NCI-H128 (cell line): ENCODE measurements at regions not wholly inside any gene's neighbourhood (a gene's known extent, or its start where the extent isn't known, plus 50 kb on each side); places are given as distances from the start of the nearest gene placed in this dataset.
"Not testable (repeated sequence)": the region's sequence is repeated elsewhere in the genome, so short reads cannot be mapped to it uniquely, and the experiment has no call there.

Source experiments
- DNase-seq: peaks from one replicate; lab custom pipeline; 2025; ENCODE audit not compliant: unreplicated experiment; lab: John Stamatoyannopoulos, UW

DNA sequence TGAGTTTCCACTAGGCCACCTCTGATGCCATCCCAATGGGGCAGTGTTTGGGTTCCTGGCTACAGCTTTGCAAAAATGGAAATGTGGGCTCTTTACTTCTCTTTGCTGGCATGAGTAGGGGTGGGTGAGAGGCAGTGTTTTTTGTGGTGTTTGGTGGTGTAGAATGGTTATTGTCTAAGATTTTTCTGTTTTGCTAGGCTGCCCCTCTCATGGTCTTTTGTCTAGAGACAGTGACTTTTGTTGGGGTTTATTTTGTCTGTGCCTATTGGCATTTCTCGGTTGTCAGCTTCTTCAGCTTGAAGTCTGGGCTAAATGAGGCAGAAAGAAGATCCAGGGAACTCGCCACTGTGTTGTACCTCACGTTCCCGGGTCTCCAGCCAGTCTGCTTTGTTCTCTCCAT, 112.1 kb downstream of the CENPF start:
- no peak for DNase-seq

DNA sequence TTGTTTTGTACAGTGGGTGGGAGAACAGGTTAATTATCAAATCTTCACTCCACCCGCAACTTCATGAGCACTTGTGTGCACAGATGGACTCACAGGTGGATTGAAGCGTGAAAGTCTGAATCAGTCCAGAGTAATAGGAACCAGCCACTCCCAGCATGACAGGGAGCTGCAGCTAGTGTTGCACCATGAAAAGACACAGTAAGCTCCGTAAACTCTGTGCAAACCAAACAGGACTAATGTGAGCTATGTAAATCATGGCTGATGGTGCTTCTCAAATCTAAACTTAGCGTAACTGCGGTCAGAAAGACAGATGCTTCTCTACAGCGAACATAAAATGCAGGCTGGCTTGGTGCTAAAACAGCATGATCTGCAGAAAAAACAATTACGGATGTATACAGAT, 114.4 kb downstream of the CENPF start:
- peak; percentile 61 for DNase-seq

DNA sequence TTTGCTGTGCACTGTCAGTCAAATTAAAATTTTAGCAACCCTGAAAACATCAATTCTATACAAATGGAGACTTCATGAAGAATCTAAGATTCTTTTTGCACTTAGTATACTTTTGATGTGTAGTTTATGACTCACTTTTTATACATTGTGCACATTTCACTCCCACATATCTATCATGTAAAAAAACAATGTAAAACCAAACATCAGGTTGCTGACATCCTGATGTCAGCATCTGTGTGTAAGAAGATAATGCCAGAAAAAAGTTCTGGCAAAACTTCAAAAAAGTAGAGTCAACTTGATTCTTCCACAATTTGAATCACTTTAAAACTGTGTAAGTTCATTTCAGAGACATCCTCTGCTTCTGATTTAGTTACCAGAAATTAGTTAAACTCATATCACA, 115.7 kb downstream of the CENPF start:
- DNase-seq, result no peak

DNA sequence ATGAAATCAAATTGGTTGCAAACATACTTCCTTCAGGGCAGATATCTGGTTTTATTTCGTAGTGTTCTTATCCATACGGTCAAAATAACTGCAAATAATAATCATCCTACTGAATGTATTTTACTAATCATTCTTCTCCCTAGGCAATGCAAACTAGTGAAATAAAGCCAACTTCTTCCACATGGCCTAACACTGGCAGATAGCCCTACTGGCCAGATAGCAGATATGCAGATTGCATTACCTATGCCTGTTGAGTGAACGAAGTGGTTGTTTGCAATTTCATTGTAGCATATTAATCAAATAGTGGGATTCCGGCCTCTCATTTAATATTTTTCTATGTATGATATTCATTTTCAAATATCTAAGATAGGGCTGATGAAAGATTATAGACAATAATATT, 116.2 kb downstream of the CENPF start:
- DNase-seq, result no peak

DNA sequence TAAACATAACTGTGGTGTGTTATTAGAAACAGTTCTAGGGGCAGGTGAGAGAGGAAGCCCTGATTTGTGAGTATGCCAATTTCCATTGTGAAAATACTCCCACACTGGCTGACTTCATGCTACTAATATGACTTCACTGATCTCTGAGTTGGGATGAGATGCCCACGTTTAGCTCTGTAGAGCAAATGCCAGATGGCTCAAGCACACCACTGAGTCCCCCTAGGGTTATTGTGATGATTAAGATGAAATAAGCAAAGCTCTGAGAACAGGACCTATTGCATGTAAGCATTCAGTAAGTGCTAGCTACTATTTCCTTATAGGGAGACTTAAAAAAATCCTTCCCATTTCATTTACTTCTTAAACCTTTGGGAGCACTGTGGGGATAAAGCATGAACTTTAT, 117.6 kb downstream of the CENPF start:
- no peak for DNase-seq

DNA sequence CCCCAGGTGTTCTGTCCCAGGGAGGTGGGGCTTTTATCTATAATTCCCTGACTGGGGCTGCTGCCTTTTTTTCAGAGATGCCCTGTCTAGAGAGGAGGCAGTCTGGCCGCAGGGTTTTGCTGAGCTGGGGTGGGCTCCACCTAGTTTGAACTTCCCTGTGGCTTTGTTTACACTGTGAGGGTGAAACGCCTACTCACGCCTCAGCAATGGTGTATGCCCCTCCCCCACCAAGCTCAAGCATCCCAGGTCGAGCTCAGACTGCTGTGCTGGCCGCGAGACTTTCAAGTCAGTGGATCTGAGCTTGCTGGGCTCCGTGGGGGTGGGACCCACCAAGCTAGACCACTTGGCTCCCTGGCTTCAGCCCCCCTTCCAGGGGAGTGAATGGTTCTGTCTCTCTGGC, 124.3 kb downstream of the CENPF start:
- DNase-seq, result no peak

DNA sequence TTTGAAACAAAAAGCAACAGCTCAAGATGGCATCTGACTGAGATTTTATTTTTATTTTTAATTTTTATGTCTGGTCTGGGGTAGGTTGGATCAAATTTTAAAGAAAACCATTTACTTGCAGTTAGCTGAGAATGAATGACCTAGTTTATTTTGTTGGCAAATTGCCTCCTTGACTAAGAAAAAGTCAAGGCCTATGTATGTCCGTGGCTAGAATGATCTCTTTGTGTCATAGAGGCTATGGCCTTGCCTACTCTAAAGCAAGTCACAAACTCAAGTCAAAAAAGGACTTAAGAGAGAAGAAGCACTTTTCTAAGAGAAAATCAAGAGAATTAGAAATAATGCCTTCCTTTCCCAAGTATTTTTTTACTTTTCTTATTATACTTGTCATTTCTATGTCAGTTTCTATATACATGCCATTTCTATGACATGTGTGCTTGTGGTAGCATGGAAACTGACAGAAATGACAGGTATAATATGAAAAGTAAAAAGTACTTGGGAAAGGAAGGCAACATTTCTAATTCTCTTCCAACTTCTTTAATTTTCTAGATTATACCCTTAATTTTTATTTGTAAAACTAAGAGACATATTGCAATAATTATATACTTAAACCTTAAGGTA, 136.7 kb downstream of the CENPF start:
- DNase-seq, result no peak

DNA sequence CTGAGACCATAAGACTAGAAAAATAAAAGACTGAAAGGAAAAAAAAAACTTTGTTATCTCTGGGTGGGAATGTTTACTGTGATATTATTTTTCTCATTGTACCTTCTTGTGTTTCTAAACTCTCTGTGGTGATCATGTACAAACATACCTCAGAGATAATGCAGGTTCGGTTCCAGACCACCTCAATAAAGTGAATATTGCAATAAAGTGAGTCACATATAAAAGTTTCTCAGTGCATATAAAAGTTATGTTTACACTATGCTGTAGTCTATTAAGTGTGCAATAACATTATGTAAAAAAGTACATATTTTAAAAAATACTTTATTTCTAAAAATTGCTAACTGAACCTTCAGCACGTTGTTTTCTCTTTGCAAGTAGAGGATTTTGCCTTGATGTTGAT, 137.5 kb downstream of the CENPF start:
- no peak for DNase-seq

DNA sequence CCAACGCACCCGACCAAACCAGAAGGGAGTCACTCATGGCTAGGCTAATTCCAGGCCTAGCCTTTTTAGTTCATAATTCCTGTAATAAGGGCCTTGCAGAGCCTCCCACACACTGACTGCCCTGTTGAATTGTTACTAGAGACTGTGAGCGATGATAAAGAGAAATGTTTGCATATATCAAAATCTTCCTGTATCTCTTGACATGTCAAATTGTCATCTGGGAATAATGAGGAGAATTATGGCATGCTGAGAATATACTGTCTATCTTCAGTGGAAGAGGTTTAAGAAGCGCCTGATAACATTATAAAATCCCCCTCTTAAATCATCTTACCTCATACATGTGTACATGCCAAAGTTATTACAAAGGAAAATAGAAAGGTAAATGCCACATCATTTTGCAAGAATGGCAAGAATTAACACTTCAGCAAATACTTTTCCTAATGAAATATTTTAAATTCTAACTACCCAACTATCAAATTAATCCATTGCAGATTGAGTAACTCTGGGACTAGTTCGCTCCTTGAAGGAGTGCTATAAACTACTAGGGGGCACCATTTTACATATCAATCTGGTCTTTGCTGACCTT, 144.1 kb downstream of the CENPF start:
- no peak for DNase-seq

DNA sequence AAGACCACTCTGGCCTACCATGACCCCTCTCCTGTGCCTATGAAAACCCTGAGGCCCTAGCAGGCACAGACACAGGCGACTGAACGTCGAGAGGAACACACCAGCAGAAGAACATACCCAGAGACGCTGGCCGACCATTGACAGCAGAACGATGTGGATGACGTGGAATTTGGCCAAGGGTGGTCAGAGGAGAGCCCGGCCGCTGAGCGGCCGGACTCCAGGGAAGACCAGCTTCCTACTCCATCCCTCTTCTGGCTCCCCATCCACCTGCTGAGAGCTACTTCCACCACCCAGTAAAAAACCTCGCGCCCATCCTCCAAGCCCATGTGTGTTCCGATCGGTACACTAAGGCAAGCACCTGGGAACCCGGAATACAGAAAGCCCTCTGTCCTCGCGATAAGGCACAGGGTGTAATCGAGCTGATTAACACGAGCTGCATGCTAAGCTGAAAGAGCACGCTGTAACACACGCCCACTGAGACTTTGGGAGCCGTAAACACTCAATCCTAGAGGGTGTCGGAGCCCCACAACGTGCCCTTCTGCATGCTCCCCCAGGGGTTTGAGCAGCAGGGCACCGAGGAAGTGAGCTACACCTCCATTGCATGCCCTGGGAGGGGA, 150.3 kb downstream of the CENPF start:
- no peak for DNase-seq

DNA sequence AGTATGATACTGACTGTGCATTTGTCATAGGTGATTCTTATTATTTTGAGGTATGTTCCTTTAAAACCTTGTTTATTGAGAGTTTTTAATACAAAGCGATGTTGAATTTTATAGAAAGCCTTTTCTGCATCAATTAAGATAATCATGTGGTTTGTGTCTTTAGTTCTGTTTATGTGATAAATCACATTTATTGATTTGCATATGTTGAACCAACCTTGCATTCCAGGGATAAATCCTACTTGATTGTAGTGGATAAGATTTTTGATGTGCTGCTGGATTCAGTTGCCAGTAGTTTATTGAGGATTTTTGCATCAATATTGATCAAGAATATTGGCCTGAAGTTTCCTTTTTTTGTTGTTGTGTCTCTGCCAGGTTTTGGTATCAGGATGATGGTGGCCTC, 158.0 kb downstream of the CENPF start:
- DNase-seq, result no peak

DNA sequence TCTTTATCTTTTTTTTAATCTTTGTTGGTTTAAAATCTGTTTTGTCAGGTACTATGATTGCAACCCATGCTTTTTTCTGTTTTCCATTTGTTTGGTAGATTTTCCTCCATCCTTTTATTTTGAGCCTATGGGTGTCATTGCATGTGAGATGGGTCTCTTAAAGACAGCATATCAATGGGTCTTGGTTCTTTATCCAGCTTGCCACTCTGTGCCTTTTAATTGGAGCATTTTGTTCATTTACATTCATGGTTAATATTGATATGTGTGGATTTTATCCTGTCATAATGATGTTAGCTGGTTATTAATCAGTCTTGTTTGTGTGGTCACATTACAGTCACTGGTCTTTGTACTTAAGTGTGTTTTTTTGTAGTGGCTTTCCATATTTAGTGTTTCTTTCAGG, 159.9 kb downstream of the CENPF start:
- no peak for DNase-seq

DNA sequence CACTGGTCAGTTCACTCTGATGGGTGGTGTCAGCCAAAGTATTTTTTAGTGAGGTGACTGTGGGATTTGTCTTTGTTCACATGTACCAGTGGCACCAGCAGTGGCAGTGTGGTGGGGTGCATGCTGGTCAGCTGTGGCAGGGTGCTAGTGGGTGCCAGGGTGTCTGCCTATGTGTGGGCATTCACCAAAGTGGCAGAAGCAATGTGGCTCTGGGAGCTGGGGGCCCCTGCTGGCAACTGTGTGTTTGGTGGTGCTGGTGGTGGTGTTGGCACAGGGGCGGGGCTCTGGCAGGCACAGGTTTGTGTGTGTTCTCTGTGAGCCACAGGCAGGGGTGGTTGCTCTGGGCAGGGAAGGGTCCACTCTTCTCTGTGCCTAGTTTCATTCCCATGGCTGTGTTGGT, 161.5 kb downstream of the CENPF start:
- no peak for DNase-seq

DNA sequence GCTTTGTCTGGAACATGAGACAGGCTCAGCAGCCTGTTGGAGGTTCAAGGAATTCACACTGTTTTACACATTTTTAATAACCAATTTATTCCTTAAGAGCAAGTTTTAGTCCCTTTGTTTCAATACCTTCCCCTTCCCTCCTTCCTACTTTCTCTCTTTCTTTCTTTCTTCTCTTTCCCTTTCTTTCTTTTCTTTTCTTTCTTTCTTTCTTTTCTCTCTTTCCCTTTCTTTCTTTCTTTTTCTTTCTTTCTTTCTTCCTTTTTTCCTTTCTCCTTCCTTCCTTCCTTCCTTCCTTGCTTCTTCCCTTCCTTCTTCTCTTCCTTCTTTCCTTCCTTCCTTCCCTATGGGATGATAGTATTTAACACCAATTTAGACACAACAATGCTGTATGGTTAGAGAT, 164.2 kb downstream of the CENPF start:
- no peak for DNase-seq

DNA sequence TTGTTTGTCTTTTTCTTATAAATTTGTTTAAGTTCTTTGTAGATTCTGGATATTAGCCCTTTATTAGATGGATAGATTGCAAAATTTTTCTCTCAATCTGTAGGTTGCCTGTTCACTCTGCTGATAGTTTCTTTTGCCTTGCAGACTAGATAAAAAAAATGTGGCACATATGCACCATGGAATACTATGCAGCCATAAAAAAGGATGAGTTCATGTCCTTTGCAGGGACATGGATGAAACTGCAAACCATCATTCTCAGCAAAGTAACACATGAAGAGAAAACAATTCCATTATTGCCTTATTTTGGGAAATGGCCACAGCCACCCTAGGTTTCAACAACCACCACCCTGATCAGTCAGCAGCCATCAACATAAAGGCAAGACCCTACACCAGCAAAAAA, 166.7 kb downstream of the CENPF start:
- DNase-seq, result not testable (repeated sequence)

DNA sequence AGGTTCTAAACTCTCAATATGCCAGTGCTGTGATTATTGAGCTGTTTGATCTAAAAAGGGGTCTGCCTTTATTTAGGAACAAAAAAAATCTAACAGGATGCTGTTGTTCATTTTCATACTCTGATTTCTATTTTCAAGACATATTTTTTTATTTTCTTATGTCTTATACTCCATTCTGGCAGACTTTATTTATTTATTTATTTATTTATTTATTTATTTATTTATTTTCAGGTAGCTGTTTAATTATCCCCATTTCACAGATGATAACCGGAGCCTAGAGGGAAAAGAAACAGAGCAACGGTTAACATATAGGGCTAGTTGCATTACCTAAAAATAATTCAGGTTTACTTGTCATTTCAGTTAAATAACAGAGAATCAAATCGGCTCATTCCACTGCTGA, 174.4 kb downstream of the CENPF start:
- no peak for DNase-seq

DNA sequence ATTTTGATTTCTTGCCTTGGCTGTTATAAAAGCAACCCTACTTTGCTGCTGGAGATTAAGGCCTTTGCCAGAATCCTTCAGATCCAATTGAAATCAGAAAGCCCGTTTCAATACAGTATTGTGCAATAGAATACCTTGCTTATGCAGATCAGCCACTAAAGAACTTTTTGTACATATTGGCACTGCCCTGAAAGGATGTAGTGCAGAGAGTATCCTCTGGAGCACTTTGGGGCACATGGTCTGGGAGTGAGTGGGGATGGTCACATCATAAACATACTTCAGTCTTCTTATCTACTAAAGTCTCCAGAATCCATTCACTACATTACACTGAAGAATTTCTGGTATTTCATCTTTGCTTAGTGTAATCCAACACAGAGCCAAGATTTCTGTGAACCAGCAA, 189.0 kb downstream of the CENPF start:
- no peak for DNase-seq

DNA sequence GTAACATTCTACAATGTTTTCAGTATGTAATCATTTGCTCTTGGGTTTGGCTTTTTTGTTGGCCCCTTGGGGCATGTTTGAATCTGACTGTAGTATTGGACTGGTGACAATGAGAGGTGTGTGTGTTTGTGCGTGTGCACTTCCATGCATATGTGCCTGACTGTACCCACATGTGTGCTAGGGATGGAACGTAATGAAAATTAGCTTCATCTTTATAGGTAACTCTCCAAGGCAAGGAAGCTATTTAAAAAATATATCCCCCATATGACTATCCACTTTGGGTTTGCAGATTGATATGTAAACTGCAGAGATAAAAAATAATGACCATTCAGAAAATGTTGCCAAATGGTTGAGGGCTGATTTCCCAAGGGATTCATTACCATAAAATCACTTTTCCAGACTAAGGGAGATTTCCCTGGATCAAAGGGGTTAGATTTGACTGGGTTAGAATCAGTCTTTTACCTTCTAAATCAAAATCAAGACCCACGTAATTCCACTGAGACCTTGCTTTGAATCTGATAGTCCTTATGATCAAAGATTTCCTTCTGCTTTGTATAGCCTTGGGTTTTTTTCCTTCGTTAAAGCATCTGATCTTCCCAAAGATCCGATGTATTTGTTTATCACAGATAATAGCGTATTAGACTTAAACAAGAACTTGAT, 189.7 kb downstream of the CENPF start:
- no peak for DNase-seq

DNA sequence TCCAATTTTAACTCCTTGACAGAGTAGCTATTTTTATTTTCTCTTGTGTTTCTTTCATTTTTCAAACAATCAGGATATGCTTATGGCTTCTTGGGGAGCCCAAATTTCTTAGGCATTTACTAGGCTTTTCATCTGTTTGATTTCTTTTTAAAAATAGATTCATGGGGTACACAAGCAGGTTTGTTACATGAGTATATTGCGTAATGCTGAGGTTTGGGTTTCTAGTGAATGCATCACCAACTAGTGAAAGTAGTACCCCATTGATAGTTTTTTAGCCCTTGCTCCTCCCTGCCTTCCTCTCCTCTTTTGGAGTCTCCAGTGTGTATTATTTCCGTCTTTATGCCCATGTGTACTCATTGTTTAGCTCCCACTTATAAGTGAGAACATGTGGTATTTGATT, 190.7 kb downstream of the CENPF start:
- DNase-seq, result no peak

DNA sequence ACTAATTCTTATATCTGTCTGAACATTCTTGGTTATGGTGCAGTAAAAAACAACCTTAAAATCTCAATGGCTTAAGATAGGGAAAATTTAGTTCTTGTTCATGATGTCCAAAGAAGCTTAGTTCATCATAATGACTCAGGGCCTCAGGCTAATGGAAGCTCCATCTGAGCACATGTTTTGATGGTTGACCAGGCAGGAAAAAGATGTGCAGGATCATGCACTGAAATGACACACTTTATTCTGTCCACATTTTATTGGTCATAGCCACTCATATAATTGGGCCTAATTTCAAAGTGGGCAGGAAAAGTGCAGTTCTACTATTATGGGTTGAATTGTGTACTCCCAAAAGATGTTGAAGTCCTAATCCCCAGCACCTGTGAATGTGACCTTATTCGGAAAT, 198.2 kb downstream of the CENPF start:
- DNase-seq, result no peak

DNA sequence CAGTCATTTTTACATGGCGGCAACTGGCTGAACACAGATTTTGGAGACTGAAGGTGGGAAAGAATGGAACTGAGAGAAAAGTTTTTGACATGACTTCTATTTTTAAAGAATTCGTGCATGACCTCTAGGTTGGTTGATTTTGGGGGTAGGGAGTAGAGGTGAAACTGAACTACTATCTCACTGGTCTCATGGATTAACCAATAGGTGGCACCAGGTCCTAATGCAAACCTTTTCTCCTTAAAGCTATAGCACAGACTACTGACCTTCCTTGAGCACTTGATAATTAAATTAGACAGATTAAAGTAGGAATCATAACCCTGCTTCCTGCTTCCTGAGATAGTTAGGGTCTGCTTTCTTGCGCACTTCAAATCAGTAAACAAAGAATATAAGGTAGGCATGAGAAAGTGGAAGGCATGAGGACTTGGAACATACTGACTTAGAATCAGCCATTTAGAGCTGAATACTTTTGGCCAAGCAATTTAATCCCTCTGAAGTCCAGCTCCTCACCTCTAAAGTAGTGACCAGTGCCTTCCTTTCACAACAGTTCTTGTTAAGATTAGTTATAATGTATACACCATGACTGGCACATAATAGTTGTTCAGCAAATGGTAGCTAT, 206.0 kb downstream of the CENPF start:
- DNase-seq, result no peak

DNA sequence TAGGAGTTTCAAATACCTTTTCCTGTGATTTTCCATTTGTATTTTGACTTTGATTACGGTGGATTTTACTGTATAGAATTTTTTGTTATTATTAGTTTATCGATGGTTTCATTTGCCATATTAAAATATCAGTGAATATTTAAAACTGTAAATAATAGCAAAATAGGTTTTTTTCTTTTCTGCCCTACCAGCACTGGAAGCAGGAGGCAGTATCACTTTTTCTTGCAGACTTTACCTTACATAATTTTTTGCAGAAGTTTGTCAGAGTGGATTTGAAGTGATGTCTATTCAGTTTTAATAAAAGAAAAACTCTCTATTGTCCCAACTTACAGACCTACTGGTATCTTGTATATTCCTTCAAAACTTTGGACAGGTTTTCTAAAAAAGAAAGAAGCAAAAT, 213.6 kb downstream of the CENPF start:
- no peak for DNase-seq
